ENCODE measurements at regions not wholly inside any gene's neighbourhood (a gene's known extent, or its start where the extent isn't known, plus 50 kb on each side); places are given as distances from the start of the nearest gene placed in this dataset.

- no peak for TF ChIP-seq POLR2A (IDR thresholded peaks at IDR 0.05; ENCODE audit: low read depth, low read length)
- TF ChIP-seq CTCF (IDR thresholded peaks at IDR 0.05; ENCODE audit: extremely low read depth in 1 of 2, insufficient read depth in 1 of 2, low read depth in 1 of 2, low read length in 2 of 2): no peak
- TF ChIP-seq POLR2AphosphoS5 (IDR thresholded peaks at IDR 0.05; ENCODE audit: insufficient read depth, low read depth, low read length): no peak
- TF ChIP-seq MAX (IDR thresholded peaks at IDR 0.05; ENCODE audit: insufficient read depth, insufficient read length): no peak
These were observed 169.4 kb upstream of the HTR2A start for GRCh38 chr13:47066226-47066625.
